ENCODE measurements at regions not wholly inside any gene's neighbourhood (a gene's known extent, or its start where the extent isn't known, plus 50 kb on each side); places are given as distances from the start of the nearest gene placed in this dataset.
"Not testable (repeated sequence)": the region's sequence is repeated elsewhere in the genome, so short reads cannot be mapped to it uniquely, and the experiment has no call there.

DNA sequence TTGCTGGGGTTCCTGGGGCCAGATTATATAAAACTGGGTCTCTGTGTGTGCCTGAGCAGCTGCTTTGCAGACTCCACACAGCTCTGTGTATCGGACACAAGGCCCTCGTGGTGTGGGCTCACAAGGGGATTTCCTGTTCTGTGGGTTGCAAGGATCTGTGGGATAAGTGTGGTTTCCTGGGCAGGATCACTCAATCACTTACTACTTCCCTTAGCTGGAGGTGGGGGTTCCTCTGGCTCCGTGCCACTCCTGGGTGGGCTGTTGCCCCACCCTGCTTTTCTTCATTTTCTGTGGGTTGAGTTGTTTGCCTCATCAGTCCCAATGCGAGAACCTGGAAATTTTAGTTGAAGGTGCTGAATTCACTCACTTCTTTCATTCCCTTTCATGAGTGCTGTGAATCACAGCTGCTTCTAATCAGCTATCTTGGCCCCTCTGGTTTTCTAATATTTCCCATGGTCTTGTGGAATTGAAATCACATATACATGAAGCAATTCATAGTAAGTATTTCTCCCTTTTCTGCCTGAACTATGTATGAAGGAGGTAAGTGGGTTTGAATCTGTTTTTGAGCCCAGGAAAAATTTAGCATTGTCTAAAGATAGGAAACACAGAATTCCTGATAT, 196.3 kb downstream of the DCDC2C start:
- DNase-seq: no peak

DNA sequence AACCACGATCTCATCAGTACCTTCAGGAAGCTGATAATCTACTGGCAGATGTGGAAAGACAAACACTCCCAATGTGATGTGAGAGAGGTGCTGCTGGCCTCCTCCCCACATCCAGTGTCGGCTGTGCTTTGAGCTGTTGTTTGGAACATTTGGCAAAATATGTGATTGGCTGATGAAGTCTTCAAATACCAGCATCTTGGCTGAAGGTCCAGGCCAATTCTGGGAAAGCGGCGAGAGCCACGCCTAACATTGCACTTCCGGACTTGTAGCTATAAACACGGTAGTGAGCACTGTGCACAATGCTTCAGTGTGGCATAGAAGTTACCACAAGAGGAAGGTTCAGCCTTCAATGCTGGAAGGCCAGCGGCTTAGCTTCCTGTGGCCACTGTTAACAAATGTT, 198.8 kb downstream of the DCDC2C start:
- no peak for DNase-seq

DNA sequence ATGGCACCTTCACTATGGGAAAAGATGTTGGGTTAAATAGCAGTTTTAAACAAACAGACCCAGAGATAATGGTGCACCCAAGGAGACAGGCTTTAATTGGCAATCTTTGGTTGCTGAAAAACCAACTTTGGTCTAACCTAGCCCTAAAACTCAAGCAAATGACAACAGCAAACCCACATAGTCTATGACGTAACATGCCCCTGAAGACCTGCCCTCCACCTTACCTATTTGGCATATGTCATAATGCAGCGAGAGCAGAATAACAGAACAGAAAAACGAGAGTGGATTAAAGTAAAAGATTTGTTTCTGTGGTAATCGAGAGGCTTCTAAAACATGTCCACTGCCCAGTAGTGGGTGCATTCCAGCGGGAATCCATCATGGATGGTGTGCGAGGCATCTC, 200.7 kb downstream of the DCDC2C start:
- DNase-seq: no peak

DNA sequence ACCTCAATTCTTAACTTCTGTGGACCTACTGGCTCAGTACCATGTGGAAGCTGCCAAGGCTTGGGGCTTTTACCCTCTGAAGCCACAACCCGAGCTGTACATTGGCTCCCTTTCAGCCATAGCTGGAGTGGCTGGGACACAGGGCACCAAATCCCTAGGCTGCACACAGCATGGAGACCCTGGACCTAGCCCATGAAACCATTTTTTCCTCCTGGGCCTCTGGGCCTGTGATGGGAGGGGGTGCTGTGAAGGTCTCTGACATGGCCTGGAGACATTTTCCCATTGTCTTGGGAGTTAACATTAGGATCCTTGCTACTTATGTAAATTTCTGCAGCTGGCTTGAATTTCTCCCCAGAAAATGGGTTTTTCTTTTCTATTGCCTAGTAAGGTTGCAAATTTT, 205.1 kb downstream of the DCDC2C start:
- DNase-seq: not testable (repeated sequence)

DNA sequence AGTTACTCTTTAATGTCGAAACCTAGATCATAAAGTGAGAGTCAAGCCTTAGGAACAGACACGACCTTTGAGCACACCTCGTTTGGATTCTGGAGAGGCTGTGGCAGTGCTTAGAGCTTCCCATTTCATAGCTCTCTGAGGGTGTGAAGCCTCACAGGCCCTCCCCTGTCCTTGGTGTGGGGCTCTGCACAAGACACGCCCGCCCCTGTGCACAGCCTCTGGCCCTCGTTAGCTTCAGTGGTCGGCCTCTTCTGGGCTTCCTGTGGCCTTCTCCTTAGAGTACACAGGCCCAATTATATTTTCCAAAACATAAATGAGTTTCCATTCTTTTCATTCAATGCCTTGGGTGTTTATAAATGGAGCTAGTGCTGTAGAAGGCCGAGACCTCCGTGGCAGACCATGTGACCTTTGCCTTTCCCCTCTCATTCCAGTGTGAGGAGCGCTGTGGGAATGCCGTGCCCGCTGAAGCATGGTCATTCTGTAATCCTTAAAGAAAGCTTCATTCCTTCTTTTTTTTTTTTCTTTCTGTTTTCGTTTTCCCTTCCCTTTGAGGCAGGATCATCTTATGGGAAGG, 208.6 kb downstream of the DCDC2C start:
- DNase-seq: no peak

DNA sequence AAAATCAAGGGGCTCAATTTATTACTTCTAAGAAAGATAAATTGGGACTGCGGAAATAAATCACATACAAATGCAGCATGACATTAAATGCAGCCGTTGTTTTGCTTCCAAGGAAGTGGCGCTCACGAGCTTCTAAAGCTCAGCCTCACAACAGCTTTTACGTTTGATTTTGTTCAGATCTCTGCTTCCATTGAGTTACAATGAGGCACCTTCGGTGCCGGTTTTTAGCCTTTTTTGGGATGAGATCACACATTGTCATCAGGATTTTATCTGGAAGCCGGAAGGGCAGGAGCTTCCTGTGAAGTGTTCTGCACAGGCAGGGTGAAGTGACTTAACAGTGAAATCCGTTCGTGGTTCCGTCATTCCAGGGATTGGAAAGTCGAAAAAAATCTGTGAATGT, 209.8 kb downstream of the DCDC2C start:
- no peak for DNase-seq

DNA sequence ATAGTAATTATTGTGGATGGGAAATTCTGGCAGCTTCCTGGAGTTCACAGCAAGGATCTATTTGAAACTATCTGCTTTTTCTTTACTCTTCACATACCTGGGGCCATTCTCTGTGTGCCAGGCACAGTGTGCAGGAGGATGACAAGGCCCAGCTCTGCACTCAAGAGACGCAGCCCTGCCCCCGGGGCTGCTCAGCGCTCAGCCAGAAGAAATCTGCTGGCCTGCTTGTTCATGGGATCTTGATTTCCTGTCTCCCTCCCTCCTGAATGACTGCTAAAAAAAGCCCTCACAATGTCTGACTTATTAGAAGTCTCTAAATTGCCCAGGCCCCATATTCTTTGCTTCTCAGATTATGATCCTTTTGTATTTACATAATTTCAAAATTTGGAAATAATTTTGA, 210.9 kb downstream of the DCDC2C start:
- no peak for DNase-seq

DNA sequence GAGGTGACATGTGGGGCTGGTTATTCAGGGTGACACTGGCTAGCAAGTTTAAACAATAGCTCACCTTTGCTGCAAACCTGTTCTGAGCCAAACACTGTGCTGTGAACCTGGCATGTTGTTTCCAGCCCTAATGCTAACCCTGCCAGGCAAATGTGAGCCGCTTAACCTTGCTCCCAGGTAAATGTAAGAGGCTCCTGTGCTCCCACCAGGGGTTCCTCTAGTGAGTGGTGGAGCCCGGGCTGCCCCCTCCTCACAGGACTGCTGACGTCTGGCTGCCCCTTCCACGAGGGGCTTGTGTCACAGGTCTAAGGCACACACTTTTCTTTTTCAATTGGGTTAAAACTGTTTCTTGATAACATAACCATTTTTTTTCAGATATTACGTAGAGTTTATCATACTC, 223.7 kb downstream of the DCDC2C start:
- no peak for DNase-seq

DNA sequence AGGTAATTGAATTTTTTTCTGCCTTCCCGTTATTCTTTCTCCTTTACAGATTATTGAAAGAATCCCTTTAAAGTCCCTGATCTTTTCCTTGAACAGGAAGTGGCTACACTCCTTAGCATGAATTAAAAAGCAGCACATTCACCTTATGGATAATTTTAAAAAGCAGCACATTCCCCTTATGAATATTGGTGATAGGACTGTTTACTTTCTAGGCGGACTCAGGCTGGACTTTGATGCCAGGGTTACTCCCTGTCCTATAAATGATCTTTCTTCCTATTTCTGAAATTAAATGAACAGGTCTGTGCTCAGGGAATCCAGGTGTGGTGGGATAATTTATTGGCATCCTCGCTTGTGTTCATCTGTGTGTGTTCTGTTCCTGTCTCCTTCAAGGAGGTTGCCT, 226.0 kb downstream of the DCDC2C start:
- no peak for DNase-seq

DNA sequence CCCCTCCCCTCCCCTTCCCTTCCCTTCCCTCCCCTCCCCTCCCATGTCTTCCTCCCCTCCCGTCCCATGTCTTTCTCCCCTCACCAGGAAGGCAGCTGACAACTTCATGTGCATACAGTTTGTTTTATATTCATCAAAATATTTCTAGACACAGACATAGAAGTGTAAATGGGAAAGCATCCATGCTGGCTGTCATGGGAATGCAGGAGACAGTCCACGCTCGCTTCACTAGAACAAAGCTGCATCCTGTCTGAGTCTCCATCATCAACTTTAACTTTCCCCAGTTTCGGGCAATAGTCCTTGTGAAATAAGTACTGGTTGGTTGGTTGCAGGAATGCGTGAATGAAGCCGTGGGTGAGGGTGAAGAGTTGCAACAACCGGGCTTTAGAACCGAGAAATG, 226.9 kb downstream of the DCDC2C start:
- DNase-seq: no peak

DNA sequence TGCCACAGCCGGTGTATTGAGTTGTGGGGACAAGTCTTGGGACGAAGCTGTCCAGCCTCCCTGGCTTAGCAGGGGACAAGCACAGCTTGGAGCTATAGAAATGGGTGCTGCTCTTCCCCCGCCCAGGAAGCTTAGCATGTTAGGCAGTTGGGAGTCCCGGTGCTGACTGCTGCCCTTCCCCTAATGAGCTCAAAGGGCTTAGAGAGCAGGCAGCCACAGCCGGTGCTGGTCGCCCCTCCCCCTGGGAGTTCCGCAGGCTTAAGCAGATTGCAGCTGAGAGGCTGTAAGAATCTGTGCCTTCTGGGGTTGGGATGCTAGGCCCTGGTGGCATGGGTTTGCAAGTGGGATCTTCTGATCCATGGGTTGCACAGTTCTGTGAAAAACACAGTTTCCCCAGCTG, 237.3 kb downstream of the DCDC2C start:
- DNase-seq: no peak

DNA sequence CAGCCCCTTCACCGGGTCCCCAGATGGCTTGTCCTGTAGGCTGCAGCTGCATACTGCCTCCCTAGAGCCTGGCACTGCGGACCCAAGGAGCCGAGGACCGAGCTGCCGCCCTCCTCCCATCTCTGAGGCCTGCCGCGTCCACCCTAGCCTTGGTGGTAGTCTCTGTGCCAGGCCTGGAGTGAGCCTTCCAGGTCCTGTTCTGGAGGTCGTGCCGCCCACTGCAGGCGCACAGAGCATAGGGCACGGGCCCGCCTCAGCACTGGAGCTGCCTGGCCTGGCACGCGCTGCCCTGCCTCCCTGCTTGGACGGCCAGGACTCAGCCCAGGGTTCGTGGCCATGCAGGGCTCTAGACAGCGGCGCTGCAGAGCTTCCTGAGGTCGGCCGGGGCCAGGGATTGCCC, 239.5 kb downstream of the DCDC2C start:
- no peak for DNase-seq

DNA sequence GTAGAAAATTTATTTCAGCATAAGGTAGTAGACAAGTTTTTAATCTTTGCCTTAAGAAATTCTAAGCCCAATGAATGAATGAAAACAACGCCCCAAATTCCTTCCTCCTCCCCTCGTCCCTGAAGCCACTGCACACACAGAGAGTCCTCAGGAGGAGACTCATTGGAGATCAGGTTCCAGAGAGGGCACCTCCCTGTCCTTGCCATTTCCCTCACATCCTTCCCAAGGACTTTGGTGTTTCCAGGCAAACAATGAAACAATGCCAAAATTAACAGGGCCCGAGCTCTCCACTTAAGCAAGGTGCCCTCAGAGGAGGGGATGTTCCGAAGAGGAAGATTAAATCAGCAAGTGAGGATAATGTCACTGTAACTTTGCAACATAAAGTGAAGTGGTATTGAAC, 240.7 kb downstream of the DCDC2C start:
- no peak for DNase-seq

DNA sequence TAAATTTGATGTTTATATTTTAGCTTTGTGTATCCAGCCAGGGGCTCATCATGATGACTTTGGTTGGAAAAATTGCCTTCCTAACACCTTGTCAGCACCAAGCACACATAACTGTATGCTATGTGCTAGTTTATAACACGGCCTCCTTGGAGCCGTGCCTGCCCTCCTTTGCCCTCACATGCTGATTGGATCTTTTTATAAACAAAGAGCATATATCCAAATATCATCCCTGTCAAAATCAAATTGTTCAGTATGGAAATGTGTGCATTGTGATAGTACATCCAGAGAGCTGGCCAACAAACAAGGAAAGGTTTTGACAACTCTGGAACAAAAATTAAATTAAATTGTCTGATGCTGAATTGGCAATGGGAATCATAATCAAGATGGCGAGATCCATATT, 241.5 kb downstream of the DCDC2C start:
- no peak for DNase-seq

DNA sequence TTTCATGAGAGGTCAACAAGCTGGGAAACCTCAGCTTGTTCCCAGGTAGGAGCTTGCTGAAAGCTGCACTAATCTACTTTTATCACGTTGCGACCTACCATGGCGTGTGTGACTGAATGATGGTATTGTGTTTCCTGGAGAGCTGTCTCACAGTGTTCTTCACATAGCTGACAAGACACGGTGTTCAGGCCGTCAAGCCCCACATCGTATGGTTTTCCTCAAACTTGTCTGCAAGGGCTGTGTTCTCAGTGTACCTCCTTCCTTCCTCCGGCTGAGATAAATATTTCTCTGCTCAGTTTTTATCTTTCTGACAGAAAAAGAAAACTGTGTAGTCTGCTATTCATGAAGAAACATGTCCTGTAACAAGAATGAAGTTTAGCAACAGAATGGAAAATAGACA, 244.8 kb downstream of the DCDC2C start:
- DNase-seq: no peak

DNA sequence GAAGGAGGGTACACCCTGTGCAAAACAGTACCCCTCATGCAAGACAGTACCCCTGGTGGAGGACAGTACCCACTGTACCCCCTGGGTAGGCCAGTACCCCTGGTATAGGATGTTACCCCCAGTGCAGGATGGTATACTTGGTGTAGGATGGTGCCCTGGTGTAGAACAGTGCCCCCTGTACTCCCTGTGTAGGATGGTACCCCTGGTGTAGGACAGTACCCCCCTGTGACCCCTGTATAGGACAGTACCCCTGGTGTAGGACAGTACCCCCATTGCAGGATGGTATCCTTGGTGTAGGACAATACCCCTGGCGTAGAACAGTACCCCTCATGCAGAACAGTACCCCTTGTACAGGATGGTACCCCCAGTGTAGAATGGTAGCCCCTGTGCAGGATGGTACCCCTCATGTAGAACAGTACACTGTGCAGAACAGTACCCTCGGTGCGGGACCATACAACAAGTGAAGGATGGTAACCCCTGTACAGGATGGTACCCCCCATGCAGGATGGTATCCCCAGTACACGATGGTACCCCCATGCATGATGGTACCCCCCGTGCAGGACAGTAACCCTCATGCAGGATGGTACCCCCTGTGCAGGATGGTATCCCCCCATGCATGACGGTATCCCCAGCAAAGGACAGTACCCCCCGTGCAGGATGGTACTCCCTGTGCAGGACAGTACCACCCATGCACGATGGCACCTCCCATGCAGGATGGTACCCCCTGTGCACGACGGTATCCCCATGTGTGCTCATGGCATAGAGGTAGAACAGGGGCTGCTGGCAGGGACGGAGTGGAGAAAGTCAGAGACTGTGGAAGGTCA, 248.0 kb downstream of the DCDC2C start:
- no peak for DNase-seq

DNA sequence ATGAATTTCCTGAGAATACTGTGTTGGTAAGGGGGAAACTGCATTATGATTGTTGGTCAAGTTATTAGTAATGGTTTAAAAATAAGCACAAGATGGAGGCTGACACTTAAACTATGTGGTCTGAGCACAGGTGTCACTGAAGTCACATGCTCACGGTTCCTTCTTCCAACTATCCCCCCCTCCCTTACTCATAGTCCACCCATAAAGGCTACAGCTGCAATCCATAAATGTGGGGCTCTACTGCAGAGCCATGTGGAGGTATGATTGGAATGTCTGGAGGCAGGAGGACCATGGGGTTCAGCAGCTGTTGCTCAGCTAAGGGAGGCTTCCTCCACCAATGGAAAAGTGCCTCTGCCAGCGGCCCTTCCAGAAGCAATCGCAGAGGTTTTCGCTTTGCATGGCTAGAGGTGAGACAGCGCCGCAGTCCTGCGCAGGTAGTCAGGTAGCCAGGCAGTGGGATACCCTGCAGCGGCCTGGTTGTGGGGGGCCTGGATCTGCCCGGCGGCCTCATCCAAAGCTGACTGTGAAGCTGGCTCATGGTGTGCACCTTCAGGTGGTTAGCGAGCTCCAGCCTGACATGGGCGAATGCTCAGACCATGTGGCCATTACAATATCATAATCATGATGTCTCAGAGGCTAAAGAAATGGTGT, 249.6 kb downstream of the DCDC2C start:
- DNase-seq: no peak

DNA sequence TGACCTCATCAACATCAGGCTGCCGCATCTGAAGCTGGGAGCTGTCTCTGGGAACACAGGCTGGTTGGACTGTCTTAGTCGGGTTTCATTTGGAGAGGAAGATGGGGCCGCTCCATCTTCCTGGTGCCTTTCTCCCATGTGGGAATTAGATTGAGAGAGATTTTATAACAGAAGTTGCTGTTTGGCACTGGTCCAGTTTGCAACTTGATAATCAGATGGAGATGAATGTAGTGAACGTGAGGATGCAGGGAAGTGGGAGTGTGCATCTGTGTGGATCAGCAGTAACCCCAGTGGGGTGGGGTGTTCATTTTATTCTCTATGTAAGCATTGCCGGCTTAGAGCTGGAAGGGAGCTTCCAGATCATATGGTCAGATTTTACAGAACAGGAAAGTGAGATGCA, 250.9 kb downstream of the DCDC2C start:
- no peak for DNase-seq

DNA sequence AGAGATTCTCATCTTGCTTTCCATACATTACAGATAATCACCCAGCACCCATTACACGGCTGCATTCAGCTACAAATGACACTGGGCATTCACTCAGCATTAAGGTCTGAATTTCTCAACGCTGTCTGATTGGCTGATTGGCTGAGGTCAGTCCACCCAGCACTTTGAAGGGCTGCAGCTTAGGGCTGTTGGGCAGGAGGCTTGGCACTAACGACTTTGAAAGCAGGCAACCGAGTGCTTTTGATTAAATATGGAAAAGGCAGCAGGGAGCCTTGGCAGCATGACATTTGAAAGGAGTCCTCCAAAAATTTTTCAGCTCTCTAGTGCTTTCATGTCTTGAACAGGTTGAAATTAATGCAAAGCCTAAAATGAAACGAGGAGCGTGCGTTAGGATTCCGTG, 253.0 kb downstream of the DCDC2C start:
- no peak for DNase-seq

DNA sequence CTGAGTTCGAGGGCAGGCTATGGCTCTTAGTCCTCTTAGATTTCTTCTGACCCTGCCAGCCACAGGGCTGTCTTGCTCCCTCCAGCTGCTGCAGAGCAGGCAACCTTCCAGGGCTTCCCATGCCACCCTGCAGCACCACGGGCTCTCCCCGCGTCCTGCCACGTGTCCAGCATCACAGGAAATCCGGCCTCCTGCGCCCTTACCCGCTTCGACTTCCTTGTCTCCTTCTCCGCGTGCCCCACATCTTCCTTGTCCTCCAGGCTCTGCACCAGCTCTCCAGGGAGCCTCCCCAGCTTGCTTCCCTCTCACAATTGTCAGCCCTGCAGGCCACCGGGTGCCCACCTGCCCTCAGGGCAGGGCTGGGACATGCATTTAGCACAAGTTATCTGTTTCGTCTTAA, 253.5 kb downstream of the DCDC2C start:
- DNase-seq: no peak

DNA sequence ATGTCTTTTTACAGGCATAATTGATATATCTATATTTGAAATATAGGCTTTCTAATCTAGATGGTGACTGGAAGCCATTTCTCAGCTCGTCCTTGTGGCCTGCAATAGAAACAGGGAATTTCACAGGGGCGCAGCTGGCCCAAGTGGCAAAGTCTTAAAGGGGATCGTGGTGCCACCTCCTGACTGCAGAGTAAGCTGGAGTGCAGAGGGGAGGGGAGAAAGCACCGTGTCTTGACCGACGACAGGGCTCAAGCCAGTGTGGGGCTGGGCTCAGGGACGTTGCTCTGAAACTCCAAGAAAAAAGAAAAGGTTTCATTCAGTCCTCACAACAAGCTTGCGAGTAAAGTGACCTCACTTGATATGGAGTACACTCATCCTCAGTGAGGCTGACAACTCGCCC, 255.1 kb downstream of the DCDC2C start:
- no peak for DNase-seq

DNA sequence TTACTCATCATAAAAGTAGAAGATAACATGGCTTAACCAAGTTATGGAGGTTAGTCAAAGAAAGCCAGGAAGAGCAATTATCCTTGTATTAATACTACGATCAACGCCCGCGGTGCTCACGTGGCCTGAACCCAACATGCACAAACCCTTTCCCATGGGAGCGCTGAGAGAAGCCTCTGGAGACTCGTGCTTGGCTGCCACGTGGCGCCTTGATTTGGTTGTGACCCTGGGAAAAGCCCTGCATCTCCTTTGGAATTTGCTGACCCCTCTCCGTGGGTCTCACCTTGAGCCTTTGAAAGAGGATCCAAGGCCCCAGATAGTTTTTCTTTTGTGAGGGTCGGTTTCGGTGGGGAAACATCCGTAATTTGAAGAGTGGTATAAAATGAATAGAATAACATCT, 255.6 kb downstream of the DCDC2C start:
- DNase-seq: no peak

DNA sequence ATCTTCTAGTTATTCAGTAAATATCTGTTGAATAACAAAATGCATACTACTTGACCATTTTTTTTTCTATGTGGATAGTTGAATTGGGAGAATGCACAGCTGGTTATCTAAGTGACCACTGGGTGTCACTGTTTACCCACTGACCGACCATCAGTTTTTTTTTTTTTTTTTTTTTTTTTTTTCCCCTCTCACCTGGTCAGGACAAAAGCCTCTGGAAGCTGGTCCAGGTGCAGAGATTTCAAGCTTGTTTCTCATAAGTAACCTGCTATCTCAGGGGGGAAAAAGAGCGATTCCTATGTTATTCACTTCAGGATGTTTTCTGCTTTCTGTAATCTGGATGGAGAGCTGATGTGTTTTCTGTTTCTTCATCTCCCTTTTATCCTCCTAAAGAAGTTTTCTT, 256.0 kb downstream of the DCDC2C start:
- no peak for DNase-seq

DNA sequence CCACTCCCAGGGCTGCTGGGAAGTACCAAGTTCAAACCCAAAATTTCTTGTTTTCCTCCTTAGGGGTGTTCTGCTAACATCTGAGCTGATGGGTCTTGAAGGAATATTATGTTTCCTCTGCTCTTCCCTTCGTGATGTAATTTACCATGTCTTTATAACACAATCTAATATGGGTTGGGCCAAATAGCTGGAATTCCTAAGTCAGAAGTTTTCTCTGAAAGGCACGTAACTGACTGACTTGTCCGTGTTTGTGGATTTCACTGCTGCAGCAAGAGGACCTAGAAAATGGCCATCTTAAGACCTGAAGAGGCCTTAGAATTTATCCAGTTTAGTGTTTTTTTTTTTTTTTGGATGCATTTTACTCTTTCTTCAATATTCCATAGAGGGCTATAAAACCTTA, 256.7 kb downstream of the DCDC2C start:
- DNase-seq: no peak
